Gastroesophageal sphincter (tissue), 4 donors: ENCODE measurements at regions not wholly inside any gene's neighbourhood (a gene's known extent, or its start where the extent isn't known, plus 50 kb on each side); places are given as distances from the start of the nearest gene placed in this dataset.

Source experiments
- ATAC-seq: fragments of 150-250 bp; one replicate; pipeline ENCODE4 v1.9.1; 2016; ENCODE audit warnings: mild to moderate bottlenecking, moderate library complexity
- H3K27ac ChIP-seq, 4 donors: fragments of 200-600 bp; sonication (generic) in 3 of 4; 1 replicate in 3 of 4; 2 replicates in 1 of 4; pipeline ENCODE4 v1.5.1; 2016 to 2019
- H3K27me3 ChIP-seq: fragments of 200-600 bp; sonication (generic); one replicate; pipeline ENCODE4 v1.5.1; 2019
- H3K36me3 ChIP-seq, 2 donors: fragments of 200-600 bp; sonication (generic); one replicate each; pipeline ENCODE4 v1.5.1; 2019; ENCODE audit warnings: control low read depth in 1 of 2
- H3K4me1 ChIP-seq, 3 donors: fragments of 200-600 bp; sonication (generic); 1 replicate in 2 of 3; 2 replicates in 1 of 3; pipeline ENCODE4 v1.5.1; 2016 to 2019; ENCODE audit warnings: control low read depth in 2 of 3
- H3K4me3 ChIP-seq, 2 donors: fragments of 200-600 bp; sonication (generic); one replicate each; pipeline ENCODE4 v1.5.1; 2019; ENCODE audit warnings: mild to moderate bottlenecking in 1 of 2, moderate library complexity in 1 of 2
- H3K9me3 ChIP-seq, 3 donors: fragments of 200-600 bp; sonication (generic); one replicate each; pipeline ENCODE4 v1.5.1; 2017 to 2019; ENCODE audit warnings: control low read depth in 2 of 3
- EP300 ChIP-seq: sonication (generic); formaldehyde crosslinking; IDR thresholded peaks from one replicate; pipeline ENCODE4 v1.6.1; 2017; ENCODE audit warnings: antibody characterized with exemption, mild to moderate bottlenecking
- POLR2A ChIP-seq, 2 donors: fragments of 450-650 bp; IDR thresholded peaks; one replicate each; pipeline ENCODE4 v1.6.1; 2017; ENCODE audit warnings: antibody characterized with exemption in 2 of 2, mild to moderate bottlenecking in 2 of 2, moderate library complexity in 1 of 2
- POLR2AphosphoS5 ChIP-seq: sonication (generic); formaldehyde crosslinking; IDR thresholded peaks from one replicate; pipeline ENCODE4 v1.6.1; 2017; ENCODE audit warnings: antibody characterized with exemption
- WGBS, 2 donors: methylation state at CpG; one replicate each; pipeline ENCODE4 v1.1.5; 2018; ENCODE audit warnings: low coverage in 1 of 2; 5-methylcytosine and 5-hydroxymethylcytosine counted together
- TF ChIP-seq, protein P1 (sequence below), 4 experiments: fragments of 200-600 bp in 2 of 4; fragments of 450-650 bp in 2 of 4; sonication (generic) in 1 of 4; IDR thresholded peaks; one replicate each; pipeline ENCODE4 v1.5.1; 2017 to 2019; ENCODE audit warnings: antibody characterized with exemption in 4 of 4, mild to moderate bottlenecking in 2 of 4, moderate library complexity in 2 of 4

DNA sequence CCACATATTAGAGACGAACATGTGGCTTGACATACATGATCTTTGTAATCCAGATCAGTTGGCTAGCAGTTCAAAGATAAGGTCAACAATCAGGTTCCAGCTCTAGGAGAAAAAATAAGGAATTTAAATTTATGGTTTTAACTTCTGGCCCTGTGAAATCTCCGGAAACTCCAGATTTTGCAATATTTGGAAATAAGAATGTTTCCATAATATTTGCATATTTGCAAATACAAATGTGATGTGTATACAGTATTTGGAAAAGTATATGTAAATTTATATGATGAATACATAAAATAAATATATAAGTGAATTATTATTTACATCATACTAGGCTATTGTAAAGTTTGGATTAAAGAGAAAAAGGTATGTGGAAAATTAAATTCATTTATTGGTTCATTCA is 97.1 kb downstream of the KCNJ2 start:
- Histone ChIP-seq H3K9me3 (no peaks in the 10 kb centered on the region), H3K27ac (no peak overlapping the region), H3K4me3 (no peak overlapping the region), H3K36me3 (no peaks in the 10 kb centered on the region), H3K4me1 (no peaks in the 10 kb centered on the region), H3K27me3 (no peaks in the 10 kb centered on the region)
- TF ChIP-seq POLR2A (IDR thresholded peaks at IDR 0.05) (no peak), POLR2AphosphoS5 (no peak), EP300 (no peak)
- TF ChIP-seq, protein P1, sequence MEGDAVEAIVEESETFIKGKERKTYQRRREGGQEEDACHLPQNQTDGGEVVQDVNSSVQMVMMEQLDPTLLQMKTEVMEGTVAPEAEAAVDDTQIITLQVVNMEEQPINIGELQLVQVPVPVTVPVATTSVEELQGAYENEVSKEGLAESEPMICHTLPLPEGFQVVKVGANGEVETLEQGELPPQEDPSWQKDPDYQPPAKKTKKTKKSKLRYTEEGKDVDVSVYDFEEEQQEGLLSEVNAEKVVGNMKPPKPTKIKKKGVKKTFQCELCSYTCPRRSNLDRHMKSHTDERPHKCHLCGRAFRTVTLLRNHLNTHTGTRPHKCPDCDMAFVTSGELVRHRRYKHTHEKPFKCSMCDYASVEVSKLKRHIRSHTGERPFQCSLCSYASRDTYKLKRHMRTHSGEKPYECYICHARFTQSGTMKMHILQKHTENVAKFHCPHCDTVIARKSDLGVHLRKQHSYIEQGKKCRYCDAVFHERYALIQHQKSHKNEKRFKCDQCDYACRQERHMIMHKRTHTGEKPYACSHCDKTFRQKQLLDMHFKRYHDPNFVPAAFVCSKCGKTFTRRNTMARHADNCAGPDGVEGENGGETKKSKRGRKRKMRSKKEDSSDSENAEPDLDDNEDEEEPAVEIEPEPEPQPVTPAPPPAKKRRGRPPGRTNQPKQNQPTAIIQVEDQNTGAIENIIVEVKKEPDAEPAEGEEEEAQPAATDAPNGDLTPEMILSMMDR (IDR thresholded peaks at IDR 0.05) = no peak
- no peak for ATAC-seq
- WGBS, 2 donors = 76 to 87% methylated on average over 2 of the region's 2 CpGs

GRCh38 chr17:70268383-70268782 is 99.1 kb downstream of the KCNJ2 start:
- ATAC-seq = no peak
- Histone ChIP-seq H3K27me3 (no peaks in the 10 kb centered on the region), H3K4me3 (no peak overlapping the region), H3K4me1 (no peaks in the 10 kb centered on the region), H3K9me3 (no peaks in the 10 kb centered on the region), H3K36me3 (no peaks in the 10 kb centered on the region), H3K27ac (no peak overlapping the region)
- WGBS, 2 donors = 86% methylated on average over 1 of the region's 1 CpG; no CpG with 5 or more reads in 1 of the 2 donors
- TF ChIP-seq POLR2AphosphoS5 (no peak), POLR2A (IDR thresholded peaks at IDR 0.05) (no peak), EP300 (no peak)
- TF ChIP-seq, protein P1 (IDR thresholded peaks at IDR 0.05) = no peak

DNA sequence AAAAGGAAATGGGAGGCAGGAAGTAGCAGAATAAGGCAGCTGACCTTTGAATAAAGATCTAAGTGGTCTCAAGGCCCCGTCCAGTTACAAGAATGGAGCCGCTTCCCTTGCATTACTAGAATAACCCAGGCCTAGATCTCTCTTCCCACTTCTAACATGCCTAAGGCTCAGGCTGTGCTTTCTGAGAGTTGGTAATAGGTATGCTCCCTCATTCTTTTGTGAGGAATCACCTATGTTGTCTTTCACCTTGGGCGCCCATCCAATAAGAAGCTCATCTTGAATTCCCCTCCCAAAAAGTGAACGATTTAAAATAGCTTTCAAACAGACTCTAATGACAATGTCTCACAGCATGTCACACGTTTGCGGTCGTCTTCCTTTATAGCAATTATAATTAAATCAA is 101.2 kb downstream of the KCNJ2 start:
- Histone ChIP-seq H3K27ac (no peak overlapping the region), H3K27me3 (no peaks in the 10 kb centered on the region), H3K36me3 (no peaks in the 10 kb centered on the region), H3K4me1 (no peaks in the 10 kb centered on the region), H3K4me3 (no peak overlapping the region), H3K9me3 (no peaks in the 10 kb centered on the region)
- 69 to 78% methylated on average over 7 of the region's 7 CpGs for WGBS, 2 donors
- no peak for TF ChIP-seq EP300
- no peak for TF ChIP-seq POLR2AphosphoS5
- TF ChIP-seq, protein P1 (IDR thresholded peaks at IDR 0.05) = no peak
- TF ChIP-seq POLR2A (IDR thresholded peaks at IDR 0.05) = no peak
- ATAC-seq = no peak

- 50 to 67% methylated on average over 3 of the region's 3 CpGs for WGBS, 2 donors
- no peak for ATAC-seq
Observed at GRCh38 chr17:70271200-70271599, 101.9 kb downstream of the KCNJ2 start.

DNA sequence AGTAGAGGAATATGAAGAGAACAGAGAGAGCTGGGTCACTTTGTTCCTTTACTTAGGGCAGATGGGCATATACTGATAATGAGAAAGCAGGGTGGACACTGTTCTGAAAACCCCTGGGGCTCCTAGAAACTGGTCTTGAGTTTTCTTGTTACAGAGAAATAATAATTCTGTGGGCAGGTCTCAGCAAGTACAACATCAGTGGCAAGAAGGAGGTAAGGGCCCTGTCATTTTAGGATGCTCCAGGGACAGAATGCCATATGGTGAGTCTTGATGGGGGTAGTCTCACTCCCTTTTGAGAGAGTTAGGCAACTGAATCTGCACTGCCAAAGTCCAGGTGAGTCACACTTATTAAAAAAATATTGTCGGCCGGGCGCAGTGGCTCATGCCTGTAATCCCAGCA is 102.3 kb downstream of the KCNJ2 start:
- no peak for TF ChIP-seq POLR2AphosphoS5
- no peak for TF ChIP-seq POLR2A (IDR thresholded peaks at IDR 0.05)
- TF ChIP-seq, protein P1 (IDR thresholded peaks at IDR 0.05) = no peak
- TF ChIP-seq EP300 = no peak
- WGBS, 2 donors = no CpG with 5 or more reads among the region's 3 CpGs

More at GRCh38 chr17:70271200-70271599, 101.9 kb downstream of the KCNJ2 start:
- TF ChIP-seq EP300 (no peak), POLR2AphosphoS5 (no peak), POLR2A (IDR thresholded peaks at IDR 0.05) (no peak)
- TF ChIP-seq, protein P1 (IDR thresholded peaks at IDR 0.05) = no peak
- H3K4me3 ChIP-seq = no peak overlapping the region
- no peaks in the 10 kb centered on the region for H3K36me3 ChIP-seq
- no peak overlapping the region for H3K27ac ChIP-seq
- no peaks in the 10 kb centered on the region for H3K27me3 ChIP-seq
- no peaks in the 10 kb centered on the region for H3K9me3 ChIP-seq
- H3K4me1 ChIP-seq = no peaks in the 10 kb centered on the region

More for the DNA sequence above, 102.3 kb downstream of the KCNJ2 start:
- no peak overlapping the region for H3K4me3 ChIP-seq
- no peak overlapping the region for H3K27ac ChIP-seq
- H3K9me3 ChIP-seq = no peaks in the 10 kb centered on the region
- no peaks in the 10 kb centered on the region for H3K36me3 ChIP-seq
- H3K4me1 ChIP-seq = no peaks in the 10 kb centered on the region
- no peak for ATAC-seq
- H3K27me3 ChIP-seq = no peaks in the 10 kb centered on the region
